IMR-90 (cell line): ENCODE measurements at regions not wholly inside any gene's neighbourhood (a gene's known extent, or its start where the extent isn't known, plus 50 kb on each side); places are given as distances from the start of the nearest gene placed in this dataset.

Experiments used
- POLR2A ChIP-seq: IDR thresholded peaks from 2 replicates; pipeline ENCODE4 v1.6.1; 2012; ENCODE audit warnings: mild to moderate bottlenecking, low read depth, low read length
- TF ChIP-seq, protein P1 (sequence below): conservative IDR thresholded peaks from 2 replicates; pipeline ENCODE4 v1.5.1; 2012; ENCODE audit warnings: mild to moderate bottlenecking, low read depth, low read length, improper control_type of control experiment

- TF ChIP-seq, protein P1, sequence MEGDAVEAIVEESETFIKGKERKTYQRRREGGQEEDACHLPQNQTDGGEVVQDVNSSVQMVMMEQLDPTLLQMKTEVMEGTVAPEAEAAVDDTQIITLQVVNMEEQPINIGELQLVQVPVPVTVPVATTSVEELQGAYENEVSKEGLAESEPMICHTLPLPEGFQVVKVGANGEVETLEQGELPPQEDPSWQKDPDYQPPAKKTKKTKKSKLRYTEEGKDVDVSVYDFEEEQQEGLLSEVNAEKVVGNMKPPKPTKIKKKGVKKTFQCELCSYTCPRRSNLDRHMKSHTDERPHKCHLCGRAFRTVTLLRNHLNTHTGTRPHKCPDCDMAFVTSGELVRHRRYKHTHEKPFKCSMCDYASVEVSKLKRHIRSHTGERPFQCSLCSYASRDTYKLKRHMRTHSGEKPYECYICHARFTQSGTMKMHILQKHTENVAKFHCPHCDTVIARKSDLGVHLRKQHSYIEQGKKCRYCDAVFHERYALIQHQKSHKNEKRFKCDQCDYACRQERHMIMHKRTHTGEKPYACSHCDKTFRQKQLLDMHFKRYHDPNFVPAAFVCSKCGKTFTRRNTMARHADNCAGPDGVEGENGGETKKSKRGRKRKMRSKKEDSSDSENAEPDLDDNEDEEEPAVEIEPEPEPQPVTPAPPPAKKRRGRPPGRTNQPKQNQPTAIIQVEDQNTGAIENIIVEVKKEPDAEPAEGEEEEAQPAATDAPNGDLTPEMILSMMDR = no peak
- TF ChIP-seq POLR2A = no peak
These were observed 372.7 kb upstream of the PTGER4 start for GRCh38 chr5:40306869-40307487.
